Stimulated activated memory B cell treated with anti-CD40 and anti-IgM and Interleukin-4, amounts not matched to agents 10 μg/mL and 1 μg/mL and 100 μg/mL, for 72 hours (primary cell): ENCODE measurements at regions not wholly inside any gene's neighbourhood (a gene's known extent, or its start where the extent isn't known, plus 50 kb on each side); places are given as distances from the start of the nearest gene placed in this dataset.

Source experiments
- ATAC-seq: fragments of 150-1000 bp; cut with Tn5 transposase; 2 replicates; pipeline ENCODE4 v1.10.0; 2021
- H3K27ac Mint-ChIP-seq: one replicate; pipeline ENCODE4 v1.8.0; 2022; ENCODE audit warnings: mild to moderate bottlenecking, mixed read lengths
- H3K27me3 Mint-ChIP-seq: one replicate; pipeline ENCODE4 v1.8.0; 2022; ENCODE audit warnings: mixed read lengths
- H3K36me3 Mint-ChIP-seq: one replicate; pipeline ENCODE4 v1.8.0; 2022; ENCODE audit warnings: mixed read lengths
- H3K4me1 Mint-ChIP-seq: one replicate; pipeline ENCODE4 v1.8.0; 2022; ENCODE audit warnings: mixed read lengths
- H3K4me3 Mint-ChIP-seq: one replicate; pipeline ENCODE4 v1.8.0; 2022; ENCODE audit warnings: mild to moderate bottlenecking, moderate library complexity, mixed read lengths
- H3K9me3 Mint-ChIP-seq: one replicate; pipeline ENCODE4 v1.8.0; 2022; ENCODE audit warnings: mixed read lengths

DNA sequence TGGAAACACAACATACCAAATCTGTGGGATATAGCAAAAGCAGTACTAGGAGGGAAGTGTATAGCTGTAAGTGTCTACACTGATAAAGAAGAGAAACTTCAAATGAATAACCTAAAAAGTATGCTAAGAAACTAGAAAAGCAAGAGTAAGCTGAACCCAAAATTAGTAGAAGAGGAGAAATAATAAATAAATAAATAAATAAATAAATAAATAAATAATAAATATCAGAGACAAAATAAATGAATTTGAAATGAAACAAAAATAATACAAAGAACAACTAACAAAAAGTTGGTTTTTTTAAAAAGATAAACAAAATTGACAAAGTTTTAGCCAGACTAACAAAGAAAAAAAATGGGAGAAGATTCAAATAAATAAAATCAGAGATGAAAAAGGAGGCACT lies 72.7 kb upstream of the TSPAN8 start:
- no peak overlapping the region for H3K27ac Mint-ChIP-seq
- H3K4me1 Mint-ChIP-seq: no peaks in the 10 kb centered on the region
- H3K4me3 Mint-ChIP-seq: no peak overlapping the region
- no peaks in the 10 kb centered on the region for H3K27me3 Mint-ChIP-seq
- no peaks in the 10 kb centered on the region for H3K36me3 Mint-ChIP-seq
- H3K9me3 Mint-ChIP-seq: peaks cover 11% of the 10 kb centered on the region
- ATAC-seq: no peak

GRCh38 chr12:71223139-71223538 lies 65.3 kb upstream of the TSPAN8 start:
- H3K9me3 Mint-ChIP-seq: no peaks in the 10 kb centered on the region
- H3K36me3 Mint-ChIP-seq: no peaks in the 10 kb centered on the region
- no peak overlapping the region for H3K4me3 Mint-ChIP-seq
- no peak for ATAC-seq
- no peaks in the 10 kb centered on the region for H3K4me1 Mint-ChIP-seq
- H3K27ac Mint-ChIP-seq: no peak overlapping the region
- H3K27me3 Mint-ChIP-seq: no peaks in the 10 kb centered on the region

DNA sequence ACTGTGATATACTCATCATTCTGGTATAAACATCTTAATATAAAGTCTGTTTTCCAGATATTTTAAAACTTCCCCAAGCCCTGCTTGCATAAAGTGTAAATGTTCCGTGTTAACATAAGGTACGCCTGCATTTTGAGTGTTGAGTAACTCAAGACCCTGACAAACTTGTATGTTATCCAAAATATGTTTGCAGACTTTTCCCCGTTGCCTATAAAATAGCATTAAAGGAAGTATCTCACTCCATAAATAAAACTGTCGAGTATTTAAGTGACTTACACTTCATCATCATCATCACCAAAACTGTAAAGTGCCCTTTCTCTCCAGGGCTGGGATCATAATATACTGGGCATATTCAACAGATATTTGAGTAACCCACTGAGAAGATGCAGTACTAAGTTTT lies 64.6 kb upstream of the TSPAN8 start:
- Mint-ChIP-seq H3K4me3 (no peak overlapping the region), H3K9me3 (no peaks in the 10 kb centered on the region), H3K36me3 (no peaks in the 10 kb centered on the region), H3K27ac (no peak overlapping the region), H3K27me3 (no peaks in the 10 kb centered on the region), H3K4me1 (no peaks in the 10 kb centered on the region)
- ATAC-seq: no peak

DNA sequence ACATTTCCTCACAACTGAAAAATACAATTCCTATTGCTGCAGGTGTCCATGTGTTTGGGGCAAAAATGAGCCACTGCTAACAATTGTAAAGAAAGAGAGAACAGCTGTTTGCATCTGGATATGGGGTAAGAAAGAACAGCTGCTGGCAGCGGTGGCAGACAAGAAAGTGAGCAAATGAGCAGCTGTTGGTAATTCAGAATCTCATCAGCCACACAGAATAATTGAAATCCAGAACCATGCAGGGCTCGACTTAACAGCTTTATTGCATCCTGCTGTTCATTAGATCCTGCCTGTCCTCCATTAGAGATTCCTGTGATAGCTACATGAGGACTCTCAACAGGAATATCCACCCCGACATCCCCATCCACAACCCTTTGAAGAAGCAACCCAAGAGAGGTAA lies 62.5 kb upstream of the TSPAN8 start:
- H3K36me3 Mint-ChIP-seq: no peaks in the 10 kb centered on the region

DNA sequence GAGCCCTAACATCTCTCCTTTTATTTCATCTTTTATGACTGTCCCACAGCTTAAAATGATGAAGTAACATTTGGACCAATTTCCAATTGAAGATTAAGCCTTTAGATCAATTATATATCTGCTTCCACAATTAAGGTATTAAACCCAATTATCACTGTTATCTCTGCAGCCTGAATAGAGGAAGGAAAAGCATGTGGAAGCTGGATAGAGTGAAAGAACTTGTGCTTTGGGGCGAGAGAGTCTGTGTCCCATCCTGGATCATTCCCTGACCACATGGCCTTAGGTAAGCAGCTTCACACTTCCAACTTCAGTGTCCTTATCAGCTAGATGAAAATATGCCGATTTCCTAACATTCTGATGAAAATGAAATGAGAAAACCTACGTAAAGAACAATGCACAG lies 61.4 kb upstream of the TSPAN8 start:
- H3K27me3 Mint-ChIP-seq: no peaks in the 10 kb centered on the region
- no peaks in the 10 kb centered on the region for H3K9me3 Mint-ChIP-seq
- H3K27ac Mint-ChIP-seq: no peak overlapping the region
- no peak for ATAC-seq
- H3K4me3 Mint-ChIP-seq: no peak overlapping the region
- no peaks in the 10 kb centered on the region for H3K36me3 Mint-ChIP-seq
- no peaks in the 10 kb centered on the region for H3K4me1 Mint-ChIP-seq

More for the DNA sequence above, 62.5 kb upstream of the TSPAN8 start:
- no peak for ATAC-seq
- Mint-ChIP-seq H3K9me3 (no peaks in the 10 kb centered on the region), H3K27me3 (no peaks in the 10 kb centered on the region), H3K4me1 (no peaks in the 10 kb centered on the region), H3K27ac (no peak overlapping the region), H3K4me3 (no peak overlapping the region)

- H3K36me3 Mint-ChIP-seq: no peaks in the 10 kb centered on the region
- H3K9me3 Mint-ChIP-seq: no peaks in the 10 kb centered on the region
- ATAC-seq: no peak
- H3K27ac Mint-ChIP-seq: no peak overlapping the region
- H3K27me3 Mint-ChIP-seq: no peaks in the 10 kb centered on the region
- H3K4me3 Mint-ChIP-seq: no peak overlapping the region
- H3K4me1 Mint-ChIP-seq: no peaks in the 10 kb centered on the region
These were observed 60.8 kb upstream of the TSPAN8 start for GRCh38 chr12:71218616-71219015.

- no peak overlapping the region for H3K27ac Mint-ChIP-seq
- no peak overlapping the region for H3K4me3 Mint-ChIP-seq
- ATAC-seq: no peak
- H3K36me3 Mint-ChIP-seq: no peaks in the 10 kb centered on the region
- no peaks in the 10 kb centered on the region for H3K27me3 Mint-ChIP-seq
- H3K9me3 Mint-ChIP-seq: peaks cover 3% of the 10 kb centered on the region
- no peaks in the 10 kb centered on the region for H3K4me1 Mint-ChIP-seq
These were observed 59.2 kb upstream of the TSPAN8 start for GRCh38 chr12:71216725-71217579.

- H3K36me3 Mint-ChIP-seq: no peaks in the 10 kb centered on the region
- no peak overlapping the region for H3K4me3 Mint-ChIP-seq
- H3K27me3 Mint-ChIP-seq: no peaks in the 10 kb centered on the region
- no peak for ATAC-seq
- H3K9me3 Mint-ChIP-seq: peaks cover 3% of the 10 kb centered on the region
- H3K4me1 Mint-ChIP-seq: no peaks in the 10 kb centered on the region
- no peak overlapping the region for H3K27ac Mint-ChIP-seq
These were observed 56.9 kb upstream of the TSPAN8 start for GRCh38 chr12:71214511-71215285.

DNA sequence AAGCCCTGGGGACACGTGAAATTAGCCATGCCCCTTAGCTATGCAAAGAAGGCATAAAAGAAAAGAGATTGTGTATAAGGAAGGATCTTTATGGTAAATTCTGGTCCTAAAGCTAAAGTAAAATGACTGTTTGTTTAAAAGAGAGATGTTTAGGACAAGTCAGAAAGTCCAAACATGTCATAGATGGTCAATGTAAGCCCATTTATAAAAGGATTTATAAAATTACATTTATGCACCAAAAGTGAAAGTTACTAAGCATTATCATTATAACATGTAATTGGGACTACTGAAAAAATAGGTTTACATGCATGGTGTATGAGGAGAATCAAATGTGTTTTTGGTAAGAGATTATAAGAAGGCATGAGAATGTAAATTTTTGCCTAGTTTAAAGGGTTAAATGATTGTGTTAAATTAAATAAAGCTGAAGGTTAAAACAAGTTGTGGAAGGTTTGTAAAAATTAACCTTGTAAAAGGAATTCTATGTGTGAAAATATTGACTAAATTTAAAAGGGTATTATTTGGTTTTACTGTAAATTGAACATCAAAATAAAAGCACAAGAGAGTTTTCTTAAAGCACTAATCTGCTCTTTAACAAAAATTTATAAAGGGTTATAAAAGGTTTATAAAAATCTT lies 50.4 kb upstream of the TSPAN8 start:
- Mint-ChIP-seq H3K36me3 (no peaks in the 10 kb centered on the region), H3K4me3 (no peak overlapping the region), H3K27ac (no peak overlapping the region), H3K4me1 (no peaks in the 10 kb centered on the region), H3K9me3 (peaks cover 8% of the 10 kb centered on the region), H3K27me3 (no peaks in the 10 kb centered on the region)
- ATAC-seq: no peak
